ENCODE measurements at regions not wholly inside any gene's neighbourhood (a gene's known extent, or its start where the extent isn't known, plus 50 kb on each side); places are given as distances from the start of the nearest gene placed in this dataset.

- TF ChIP-seq CTCF (IDR thresholded peaks at IDR 0.05) (no peak), EZH2 (IDR thresholded peaks at IDR 0.05; ENCODE audit: borderline replicate concordance, insufficient read depth, low read depth, low read length, poor library complexity, severe bottlenecking) (no peak)
Measured at GRCh38 chr5:164688437-164688836, 1183.0 kb downstream of the MAT2B start.
